Vagina (tissue), 2 donors: ENCODE measurements at regions not wholly inside any gene's neighbourhood (a gene's known extent, or its start where the extent isn't known, plus 50 kb on each side); places are given as distances from the start of the nearest gene placed in this dataset.

Experiments used
- DNase-seq, 2 donors: peaks; one replicate each; pipeline ENCODE4 v3.0.0-alpha.2; 2017; ENCODE audit errors: extremely low spot score in 2 of 2
- H3K27ac ChIP-seq: fragments of 200-600 bp; sonication (generic); one replicate; pipeline ENCODE4 v1.5.1; 2019
- H3K27me3 ChIP-seq: fragments of 200-600 bp; sonication (generic); one replicate; pipeline ENCODE4 v1.5.1; 2019
- H3K36me3 ChIP-seq, 2 donors: fragments of 200-600 bp; sonication (generic); one replicate each; pipeline ENCODE4 v1.5.1; 2017 to 2019
- H3K4me1 ChIP-seq: fragments of 200-600 bp; sonication (generic); one replicate; pipeline ENCODE4 v1.5.1; 2019
- H3K4me3 ChIP-seq, 2 donors: fragments of 200-600 bp; sonication (generic); 1 replicate in 1 of 2; 2 replicates in 1 of 2; pipeline ENCODE4 v1.5.1; 2016 to 2019
- H3K9me3 ChIP-seq: fragments of 200-600 bp; sonication (generic); one replicate; pipeline ENCODE4 v1.5.1; 2019
- CTCF ChIP-seq, 3 experiments: fragments of 450-650 bp in 2 of 3; fragments of 200-600 bp in 1 of 3; sonication (generic) in 1 of 3; IDR thresholded peaks; one replicate each; pipeline ENCODE4 v1.5.1; 2017 to 2019; ENCODE audit warnings: antibody characterized with exemption in 3 of 3, mild to moderate bottlenecking in 2 of 3, moderate library complexity in 2 of 3
- POLR2A ChIP-seq, 2 donors: fragments of 450-650 bp; IDR thresholded peaks; one replicate each; pipeline ENCODE4 v1.6.1; 2017; ENCODE audit warnings: antibody characterized with exemption in 2 of 2, mild to moderate bottlenecking in 2 of 2, moderate library complexity in 2 of 2
- POLR2AphosphoS5 ChIP-seq, 2 donors: sonication (generic); formaldehyde crosslinking; IDR thresholded peaks; one replicate each; pipeline ENCODE4 v1.9.0; 2017; ENCODE audit warnings: antibody characterized with exemption in 2 of 2, mild to moderate bottlenecking in 2 of 2, low read depth in 1 of 2; ENCODE audit not compliant: insufficient read depth in 1 of 2
- intact Hi-C: fragments of 100-400 bp; cut with DNase I; formaldehyde crosslinking; loops from one replicate; pipeline ENCODE4 v1.15.1; 2023

DNA sequence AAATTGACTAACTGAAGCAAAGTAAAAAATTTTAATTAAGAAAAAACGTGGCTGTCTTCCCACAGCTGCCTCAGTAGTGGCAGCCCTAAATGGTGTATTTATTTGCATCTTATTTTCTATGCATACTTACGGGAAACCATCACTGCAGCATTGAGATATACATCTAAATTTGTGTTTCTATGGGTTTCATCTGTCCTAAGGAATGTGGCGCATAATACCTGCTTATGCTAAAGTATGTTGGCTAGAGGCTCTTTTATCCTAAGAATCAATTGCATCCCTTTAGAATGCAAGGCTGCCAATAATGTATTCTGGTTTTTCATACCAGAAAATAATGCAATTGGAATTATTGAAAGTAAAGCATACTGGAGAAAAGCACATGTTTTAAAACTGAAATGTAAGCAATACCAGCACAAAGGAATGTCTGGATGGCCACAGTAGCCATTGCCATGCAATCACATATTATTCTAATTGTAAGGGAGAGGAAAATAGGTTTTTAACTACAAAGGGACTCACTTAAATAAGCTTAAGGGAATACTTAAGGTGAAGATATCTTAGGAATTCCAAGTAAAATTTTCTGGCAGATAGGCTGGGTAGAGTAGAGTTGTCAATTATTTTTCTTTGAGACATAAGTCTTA lies 834.5 kb upstream of the NECTIN3 start:
- H3K27me3 ChIP-seq = no peaks in the 10 kb centered on the region
- no peaks in the 10 kb centered on the region for H3K9me3 ChIP-seq
- H3K4me1 ChIP-seq = no peaks in the 10 kb centered on the region
- no peak overlapping the region for H3K4me3 ChIP-seq
- TF ChIP-seq POLR2AphosphoS5 (IDR thresholded peaks at IDR 0.05; ENCODE audit: insufficient read depth in 1 of 2, low read depth in 1 of 2) (no peak), POLR2A (IDR thresholded peaks at IDR 0.05) (no peak), CTCF (IDR thresholded peaks at IDR 0.05) (no peak)
- no peak overlapping the region for H3K27ac ChIP-seq
- intact Hi-C loops = no loop called here
- no peaks in the 10 kb centered on the region for H3K36me3 ChIP-seq
- no peak for DNase-seq

- DNase-seq = no peak
- intact Hi-C loops = no loop called here
- H3K9me3 ChIP-seq = no peaks in the 10 kb centered on the region
- no peaks in the 10 kb centered on the region for H3K27me3 ChIP-seq
- no peak overlapping the region for H3K27ac ChIP-seq
- no peaks in the 10 kb centered on the region for H3K36me3 ChIP-seq
- H3K4me3 ChIP-seq = no peak overlapping the region
- no peaks in the 10 kb centered on the region for H3K4me1 ChIP-seq
- no peak for TF ChIP-seq CTCF (IDR thresholded peaks at IDR 0.05)
- TF ChIP-seq POLR2AphosphoS5 (IDR thresholded peaks at IDR 0.05; ENCODE audit: insufficient read depth in 1 of 2, low read depth in 1 of 2) = no peak
- no peak for TF ChIP-seq POLR2A (IDR thresholded peaks at IDR 0.05)
Measured at GRCh38 chr3:110243081-110243480, 828.5 kb upstream of the NECTIN3 start.

- Histone ChIP-seq H3K9me3 (no peaks in the 10 kb centered on the region), H3K27ac (no peak overlapping the region), H3K4me1 (no peaks in the 10 kb centered on the region), H3K4me3 (no peak overlapping the region), H3K27me3 (no peaks in the 10 kb centered on the region), H3K36me3 (no peaks in the 10 kb centered on the region)
- TF ChIP-seq POLR2AphosphoS5 (IDR thresholded peaks at IDR 0.05; ENCODE audit: insufficient read depth in 1 of 2, low read depth in 1 of 2) (no peak), POLR2A (IDR thresholded peaks at IDR 0.05) (no peak), CTCF (IDR thresholded peaks at IDR 0.05) (no peak)
- intact Hi-C loops = no loop called here
- no peak for DNase-seq
Measured at GRCh38 chr3:110246796-110247376, 824.7 kb upstream of the NECTIN3 start.

DNA sequence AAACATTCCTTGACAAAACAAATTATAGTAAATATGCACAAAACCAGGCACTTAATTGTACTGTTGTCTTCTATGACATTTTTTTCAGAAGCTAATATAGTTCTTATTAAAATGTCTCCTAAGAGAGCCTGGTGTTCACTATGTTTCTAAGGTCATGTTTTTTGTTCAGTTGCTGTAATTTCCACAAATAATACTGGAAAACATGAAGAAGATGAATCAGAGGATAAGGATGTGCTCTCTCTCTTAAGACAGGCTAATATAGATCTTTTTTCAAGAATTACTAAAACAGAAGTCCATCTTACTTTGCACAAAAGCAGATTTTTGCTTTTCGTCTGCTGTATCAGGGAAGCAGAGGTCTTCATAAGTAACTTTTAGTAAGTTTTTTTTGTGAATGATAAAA lies 823.0 kb upstream of the NECTIN3 start:
- TF ChIP-seq POLR2AphosphoS5 (IDR thresholded peaks at IDR 0.05; ENCODE audit: insufficient read depth in 1 of 2, low read depth in 1 of 2) (no peak), POLR2A (IDR thresholded peaks at IDR 0.05) (no peak), CTCF (IDR thresholded peaks at IDR 0.05) (no peak)
- no peak for DNase-seq
- H3K4me1 ChIP-seq = no peaks in the 10 kb centered on the region
- no peaks in the 10 kb centered on the region for H3K27me3 ChIP-seq
- H3K27ac ChIP-seq = no peak overlapping the region
- intact Hi-C loops = no loop called here
- H3K4me3 ChIP-seq = no peak overlapping the region
- no peaks in the 10 kb centered on the region for H3K9me3 ChIP-seq
- no peaks in the 10 kb centered on the region for H3K36me3 ChIP-seq

DNA sequence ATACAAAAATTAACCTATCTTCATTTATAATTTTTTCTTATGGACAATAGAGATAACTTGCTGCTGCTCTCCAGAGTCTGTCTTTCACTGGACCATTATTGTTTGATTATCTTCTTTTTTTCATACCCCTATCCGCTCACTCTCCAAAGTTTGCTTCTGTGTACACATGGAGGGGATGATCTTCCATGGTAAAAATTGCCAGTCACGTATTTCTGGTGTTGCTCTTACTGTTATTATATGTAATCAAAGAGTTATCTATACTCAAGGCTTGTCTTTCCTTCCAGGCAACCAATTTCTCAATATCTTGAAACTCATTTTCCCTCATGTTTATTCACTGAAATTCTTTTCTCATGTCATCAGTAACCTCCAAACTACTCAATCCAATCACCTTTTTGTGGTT lies 817.8 kb upstream of the NECTIN3 start:
- intact Hi-C loops = no loop called here
- Histone ChIP-seq H3K36me3 (no peaks in the 10 kb centered on the region), H3K4me3 (no peak overlapping the region), H3K27me3 (no peaks in the 10 kb centered on the region), H3K4me1 (no peaks in the 10 kb centered on the region), H3K27ac (no peak overlapping the region), H3K9me3 (no peaks in the 10 kb centered on the region)
- DNase-seq = no peak
- TF ChIP-seq POLR2AphosphoS5 (IDR thresholded peaks at IDR 0.05; ENCODE audit: insufficient read depth in 1 of 2, low read depth in 1 of 2) (no peak), CTCF (IDR thresholded peaks at IDR 0.05) (no peak), POLR2A (IDR thresholded peaks at IDR 0.05) (no peak)
